ENCODE measurements at regions not wholly inside any gene's neighbourhood (a gene's known extent, or its start where the extent isn't known, plus 50 kb on each side); places are given as distances from the start of the nearest gene placed in this dataset.
"Not testable (repeated sequence)": the region's sequence is repeated elsewhere in the genome, so short reads cannot be mapped to it uniquely, and the experiment has no call there.

- no peak for FAIRE-seq
Observed at GRCh38 chr7:145916776-145917175, 199.8 kb upstream of the CNTNAP2 start.

GRCh38 chr7:145915679-145916078 lies 200.9 kb upstream of the CNTNAP2 start:
- no peak for FAIRE-seq

GRCh38 chr7:145909991-145910513 lies 206.5 kb upstream of the CNTNAP2 start:
- no peak for FAIRE-seq

- FAIRE-seq, result no peak
Observed at GRCh38 chr7:145903658-145904057, 212.9 kb upstream of the CNTNAP2 start.

- no peak for FAIRE-seq
Observed at GRCh38 chr7:145902123-145902522, 214.5 kb upstream of the CNTNAP2 start.

GRCh38 chr7:145899938-145900337 lies 216.7 kb upstream of the CNTNAP2 start:
- FAIRE-seq, result no peak

- FAIRE-seq, result no peak
Observed at GRCh38 chr7:145893925-145894535, 222.6 kb upstream of the CNTNAP2 start.

GRCh38 chr7:145884716-145885514 lies 231.7 kb upstream of the CNTNAP2 start:
- FAIRE-seq, result no peak

- FAIRE-seq, result no peak
Observed at GRCh38 chr7:145876376-145876775, 240.2 kb upstream of the CNTNAP2 start.

GRCh38 chr7:145875267-145875666 lies 241.3 kb upstream of the CNTNAP2 start:
- no peak for FAIRE-seq

- no peak for FAIRE-seq
Observed at GRCh38 chr7:145868935-145869334, 247.7 kb upstream of the CNTNAP2 start.

- no peak for FAIRE-seq
Observed at GRCh38 chr7:145862212-145862611, 254.4 kb upstream of the CNTNAP2 start.

- no peak for FAIRE-seq
Observed at GRCh38 chr7:145860809-145861208, 255.8 kb upstream of the CNTNAP2 start.

GRCh38 chr7:145850636-145851035 lies 266.0 kb upstream of the CNTNAP2 start:
- no peak for FAIRE-seq

- no peak for FAIRE-seq
Observed at GRCh38 chr7:145848691-145849090, 267.9 kb upstream of the CNTNAP2 start.

GRCh38 chr7:145845345-145845744 lies 271.3 kb upstream of the CNTNAP2 start:
- FAIRE-seq, result no peak

GRCh38 chr7:145839814-145840213 lies 276.8 kb upstream of the CNTNAP2 start:
- no peak for FAIRE-seq

- FAIRE-seq, result no peak
Observed at GRCh38 chr7:145831616-145832206, 284.9 kb upstream of the CNTNAP2 start.

GRCh38 chr7:145817687-145818086 lies 298.9 kb upstream of the CNTNAP2 start:
- FAIRE-seq, result no peak

GRCh38 chr7:145812218-145812617 lies 304.4 kb upstream of the CNTNAP2 start:
- no peak for FAIRE-seq

GRCh38 chr7:145805496-145805895 lies 311.1 kb upstream of the CNTNAP2 start:
- not testable (repeated sequence) for FAIRE-seq

GRCh38 chr7:145797507-145797906 lies 319.1 kb upstream of the CNTNAP2 start:
- FAIRE-seq, result no peak

- FAIRE-seq, result no peak
Observed at GRCh38 chr7:145795132-145795531, 321.5 kb upstream of the CNTNAP2 start.
